ENCODE measurements at regions not wholly inside any gene's neighbourhood (a gene's known extent, or its start where the extent isn't known, plus 50 kb on each side); places are given as distances from the start of the nearest gene placed in this dataset.

DNA sequence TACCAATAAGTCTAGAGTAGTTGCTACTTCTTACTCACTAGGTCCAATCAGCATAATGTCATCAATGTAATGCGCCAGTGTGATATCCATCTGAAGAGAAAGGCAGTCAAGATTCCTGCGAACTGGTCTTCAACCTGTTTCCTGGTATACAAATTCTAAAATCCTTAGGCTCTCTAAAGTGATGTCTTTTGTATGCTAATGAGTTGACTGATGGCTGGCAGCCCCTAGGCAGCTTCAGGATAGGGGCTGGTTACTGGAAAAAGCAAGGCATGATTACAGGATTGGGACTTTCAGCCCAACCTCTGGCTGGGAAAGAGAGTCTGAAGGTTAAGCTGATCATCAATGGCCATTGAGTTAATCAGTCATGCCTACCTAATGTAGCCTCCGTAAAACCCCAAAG lies 250.2 kb upstream of the PTER start:
- H3K27ac ChIP-seq (ENCODE audit: low read length) = no peak overlapping the region
- no peaks in the 10 kb centered on the region for H4K20me1 ChIP-seq (ENCODE audit: insufficient read depth)
- no peak overlapping the region for H3K4me3 ChIP-seq (ENCODE audit: low read length)
- H2AFZ ChIP-seq (ENCODE audit: low read depth, low read length) = no peak overlapping the region
- H3K9me2 ChIP-seq (ENCODE audit: insufficient read depth, low read length) = no peaks in the 10 kb centered on the region
- no peak overlapping the region for H3K4me2 ChIP-seq (ENCODE audit: low read length)
- H3K9ac ChIP-seq (ENCODE audit: low read length) = no peak overlapping the region
- H3K36me3 ChIP-seq (ENCODE audit: insufficient read depth, low read length) = no peaks in the 10 kb centered on the region
- H3K79me2 ChIP-seq (replicated peaks; ENCODE audit: insufficient read depth, low read length) = no peaks in the 10 kb centered on the region
- TF ChIP-seq POLR2AphosphoS5 (IDR thresholded peaks at IDR 0.05) (no peak), EP300 (conservative IDR thresholded peaks at IDR 0.05; ENCODE audit: poor library complexity, severe bottlenecking) (no peak), EZH2 (IDR thresholded peaks at IDR 0.05; ENCODE audit: borderline replicate concordance, insufficient read depth, low read length, poor library complexity, severe bottlenecking) (no peak), MXI1 (conservative IDR thresholded peaks at IDR 0.05; ENCODE audit: poor library complexity, severe bottlenecking) (no peak)
- TF ChIP-seq, protein P1, sequence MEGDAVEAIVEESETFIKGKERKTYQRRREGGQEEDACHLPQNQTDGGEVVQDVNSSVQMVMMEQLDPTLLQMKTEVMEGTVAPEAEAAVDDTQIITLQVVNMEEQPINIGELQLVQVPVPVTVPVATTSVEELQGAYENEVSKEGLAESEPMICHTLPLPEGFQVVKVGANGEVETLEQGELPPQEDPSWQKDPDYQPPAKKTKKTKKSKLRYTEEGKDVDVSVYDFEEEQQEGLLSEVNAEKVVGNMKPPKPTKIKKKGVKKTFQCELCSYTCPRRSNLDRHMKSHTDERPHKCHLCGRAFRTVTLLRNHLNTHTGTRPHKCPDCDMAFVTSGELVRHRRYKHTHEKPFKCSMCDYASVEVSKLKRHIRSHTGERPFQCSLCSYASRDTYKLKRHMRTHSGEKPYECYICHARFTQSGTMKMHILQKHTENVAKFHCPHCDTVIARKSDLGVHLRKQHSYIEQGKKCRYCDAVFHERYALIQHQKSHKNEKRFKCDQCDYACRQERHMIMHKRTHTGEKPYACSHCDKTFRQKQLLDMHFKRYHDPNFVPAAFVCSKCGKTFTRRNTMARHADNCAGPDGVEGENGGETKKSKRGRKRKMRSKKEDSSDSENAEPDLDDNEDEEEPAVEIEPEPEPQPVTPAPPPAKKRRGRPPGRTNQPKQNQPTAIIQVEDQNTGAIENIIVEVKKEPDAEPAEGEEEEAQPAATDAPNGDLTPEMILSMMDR (IDR thresholded peaks at IDR 0.05; ENCODE audit: poor library complexity, severe bottlenecking) = no peak
- TF ChIP-seq, protein P2, sequence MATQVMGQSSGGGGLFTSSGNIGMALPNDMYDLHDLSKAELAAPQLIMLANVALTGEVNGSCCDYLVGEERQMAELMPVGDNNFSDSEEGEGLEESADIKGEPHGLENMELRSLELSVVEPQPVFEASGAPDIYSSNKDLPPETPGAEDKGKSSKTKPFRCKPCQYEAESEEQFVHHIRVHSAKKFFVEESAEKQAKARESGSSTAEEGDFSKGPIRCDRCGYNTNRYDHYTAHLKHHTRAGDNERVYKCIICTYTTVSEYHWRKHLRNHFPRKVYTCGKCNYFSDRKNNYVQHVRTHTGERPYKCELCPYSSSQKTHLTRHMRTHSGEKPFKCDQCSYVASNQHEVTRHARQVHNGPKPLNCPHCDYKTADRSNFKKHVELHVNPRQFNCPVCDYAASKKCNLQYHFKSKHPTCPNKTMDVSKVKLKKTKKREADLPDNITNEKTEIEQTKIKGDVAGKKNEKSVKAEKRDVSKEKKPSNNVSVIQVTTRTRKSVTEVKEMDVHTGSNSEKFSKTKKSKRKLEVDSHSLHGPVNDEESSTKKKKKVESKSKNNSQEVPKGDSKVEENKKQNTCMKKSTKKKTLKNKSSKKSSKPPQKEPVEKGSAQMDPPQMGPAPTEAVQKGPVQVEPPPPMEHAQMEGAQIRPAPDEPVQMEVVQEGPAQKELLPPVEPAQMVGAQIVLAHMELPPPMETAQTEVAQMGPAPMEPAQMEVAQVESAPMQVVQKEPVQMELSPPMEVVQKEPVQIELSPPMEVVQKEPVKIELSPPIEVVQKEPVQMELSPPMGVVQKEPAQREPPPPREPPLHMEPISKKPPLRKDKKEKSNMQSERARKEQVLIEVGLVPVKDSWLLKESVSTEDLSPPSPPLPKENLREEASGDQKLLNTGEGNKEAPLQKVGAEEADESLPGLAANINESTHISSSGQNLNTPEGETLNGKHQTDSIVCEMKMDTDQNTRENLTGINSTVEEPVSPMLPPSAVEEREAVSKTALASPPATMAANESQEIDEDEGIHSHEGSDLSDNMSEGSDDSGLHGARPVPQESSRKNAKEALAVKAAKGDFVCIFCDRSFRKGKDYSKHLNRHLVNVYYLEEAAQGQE (IDR thresholded peaks at IDR 0.05; ENCODE audit: borderline replicate concordance) = no peak
- H3F3A ChIP-seq (ENCODE audit: insufficient read depth, low read length, poor library complexity, severe bottlenecking) = no peaks in the 10 kb centered on the region
- no peaks in the 10 kb centered on the region for H3K27me3 ChIP-seq (ENCODE audit: insufficient read depth, low read depth, low read length)
- H3K9me3 ChIP-seq (ENCODE audit: low read length) = no peaks in the 10 kb centered on the region

DNA sequence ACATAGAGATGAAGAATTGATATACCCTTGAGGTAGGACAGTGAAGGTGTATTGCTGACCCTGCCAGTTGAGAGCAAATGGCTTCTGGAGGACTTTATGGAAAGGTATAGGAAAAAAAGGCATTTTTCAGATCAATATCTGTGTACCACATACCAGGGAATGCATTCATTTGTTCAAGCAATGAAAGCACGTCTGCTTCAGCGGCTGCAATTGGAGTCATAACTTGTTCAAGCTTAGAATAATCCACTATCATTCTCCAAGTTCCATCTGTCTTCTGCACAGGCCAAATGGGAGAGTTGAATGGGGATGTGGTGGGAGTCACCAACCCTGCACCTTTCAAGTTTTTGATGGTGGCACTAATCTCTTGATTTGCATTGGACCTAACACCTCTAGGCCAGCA lies 249.6 kb upstream of the PTER start:
- Histone ChIP-seq H3K4me2 (ENCODE audit: low read length) (no peak overlapping the region), H3F3A (ENCODE audit: insufficient read depth, low read length, poor library complexity, severe bottlenecking) (no peaks in the 10 kb centered on the region)
- TF ChIP-seq, protein P1 (IDR thresholded peaks at IDR 0.05; ENCODE audit: poor library complexity, severe bottlenecking) = no peak
- TF ChIP-seq RAD21 (conservative IDR thresholded peaks at IDR 0.05) (no peak), POLR2AphosphoS5 (IDR thresholded peaks at IDR 0.05) (no peak)

More for the DNA sequence above, 249.6 kb upstream of the PTER start:
- H3K27ac ChIP-seq (ENCODE audit: low read length) = no peak overlapping the region
- no peak overlapping the region for H3K9ac ChIP-seq (ENCODE audit: low read length)
- H3K9me3 ChIP-seq (ENCODE audit: low read length) = no peaks in the 10 kb centered on the region
- no peaks in the 10 kb centered on the region for H3K9me2 ChIP-seq (ENCODE audit: insufficient read depth, low read length)
- H3K79me2 ChIP-seq (replicated peaks; ENCODE audit: insufficient read depth, low read length) = no peaks in the 10 kb centered on the region
- H4K20me1 ChIP-seq (ENCODE audit: insufficient read depth) = no peaks in the 10 kb centered on the region
- H3K4me3 ChIP-seq (ENCODE audit: low read length) = no peak overlapping the region
- no peaks in the 10 kb centered on the region for H3K27me3 ChIP-seq (ENCODE audit: insufficient read depth, low read depth, low read length)
- H2AFZ ChIP-seq (ENCODE audit: low read depth, low read length) = no peak overlapping the region
- H3K36me3 ChIP-seq (ENCODE audit: insufficient read depth, low read length) = no peaks in the 10 kb centered on the region
